GM13977 (cell line): ENCODE measurements at regions not wholly inside any gene's neighbourhood (a gene's known extent, or its start where the extent isn't known, plus 50 kb on each side); places are given as distances from the start of the nearest gene placed in this dataset.

Experiments
- DNase-seq: peaks from one replicate; pipeline ENCODE4 v3.0.0; 2012; ENCODE audit warnings: low spot score
- in situ Hi-C: fragments of 300-500 bp; cut with MboI; formaldehyde crosslinking; loops from one replicate; pipeline ENCODE4 v1.12.0; 2022; ENCODE audit warnings: low sequenced_read_pairs, low pct_unique_long_range_greater_than_20kb, mixed read lengths, inconsistent platforms; ENCODE audit not compliant: unreplicated experiment
- TF ChIP-seq, protein P1 (sequence below): IDR thresholded peaks from 2 replicates; pipeline ENCODE4 v1.5.1; 2012; ENCODE audit warnings: mild to moderate bottlenecking, control low read depth; ENCODE audit not compliant: insufficient read depth; ENCODE audit errors: extremely low read depth, missing control alignments

DNA sequence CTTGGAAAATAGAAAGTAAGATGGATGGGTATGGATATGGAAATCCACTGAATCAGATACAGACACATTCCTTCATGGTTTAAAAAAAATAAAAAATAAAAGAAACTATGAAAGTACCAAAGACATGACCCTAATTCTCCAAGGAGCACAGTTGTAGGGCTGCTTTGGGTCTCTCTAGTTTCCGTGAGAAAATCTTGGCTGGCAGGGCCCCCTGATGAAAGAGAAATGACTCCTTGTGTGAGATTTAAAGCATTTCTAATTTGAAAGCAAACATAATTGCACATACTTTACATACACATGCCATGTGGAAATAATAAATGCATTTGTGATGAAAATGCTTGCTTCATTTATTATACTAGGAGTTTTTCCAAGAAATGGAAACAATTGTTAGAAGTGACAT is 593.9 kb upstream of the BTBD3 start:
- TF ChIP-seq, protein P1, sequence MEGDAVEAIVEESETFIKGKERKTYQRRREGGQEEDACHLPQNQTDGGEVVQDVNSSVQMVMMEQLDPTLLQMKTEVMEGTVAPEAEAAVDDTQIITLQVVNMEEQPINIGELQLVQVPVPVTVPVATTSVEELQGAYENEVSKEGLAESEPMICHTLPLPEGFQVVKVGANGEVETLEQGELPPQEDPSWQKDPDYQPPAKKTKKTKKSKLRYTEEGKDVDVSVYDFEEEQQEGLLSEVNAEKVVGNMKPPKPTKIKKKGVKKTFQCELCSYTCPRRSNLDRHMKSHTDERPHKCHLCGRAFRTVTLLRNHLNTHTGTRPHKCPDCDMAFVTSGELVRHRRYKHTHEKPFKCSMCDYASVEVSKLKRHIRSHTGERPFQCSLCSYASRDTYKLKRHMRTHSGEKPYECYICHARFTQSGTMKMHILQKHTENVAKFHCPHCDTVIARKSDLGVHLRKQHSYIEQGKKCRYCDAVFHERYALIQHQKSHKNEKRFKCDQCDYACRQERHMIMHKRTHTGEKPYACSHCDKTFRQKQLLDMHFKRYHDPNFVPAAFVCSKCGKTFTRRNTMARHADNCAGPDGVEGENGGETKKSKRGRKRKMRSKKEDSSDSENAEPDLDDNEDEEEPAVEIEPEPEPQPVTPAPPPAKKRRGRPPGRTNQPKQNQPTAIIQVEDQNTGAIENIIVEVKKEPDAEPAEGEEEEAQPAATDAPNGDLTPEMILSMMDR = no peak
- in situ Hi-C loops = no loop called here

GRCh38 chr20:11324990-11325389 is 592.7 kb upstream of the BTBD3 start:
- in situ Hi-C loops = no loop called here
- TF ChIP-seq, protein P1 = no peak
- no peak for DNase-seq

More for the DNA sequence above, 593.9 kb upstream of the BTBD3 start:
- DNase-seq = no peak

DNA sequence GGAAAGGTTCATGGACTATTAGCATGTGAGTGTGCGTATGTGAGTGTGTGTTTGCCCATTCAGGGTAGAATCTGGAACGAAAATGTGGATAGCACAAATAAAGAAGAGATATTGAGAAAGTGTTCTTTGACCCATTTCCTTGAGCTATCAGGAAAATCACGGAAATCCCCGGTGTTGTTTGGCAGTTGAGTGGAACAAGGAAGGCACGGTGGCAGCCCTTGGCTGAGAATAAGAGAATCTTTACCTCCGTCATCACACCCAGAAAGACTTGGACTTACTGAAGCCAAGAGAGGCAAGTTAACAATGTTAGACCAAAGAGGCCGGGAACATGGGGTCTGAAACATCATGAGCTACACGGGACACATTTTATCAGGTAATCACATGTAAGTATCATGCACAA is 588.9 kb upstream of the BTBD3 start:
- DNase-seq = no peak
- TF ChIP-seq, protein P1 = no peak
- in situ Hi-C loops = no loop called here

DNA sequence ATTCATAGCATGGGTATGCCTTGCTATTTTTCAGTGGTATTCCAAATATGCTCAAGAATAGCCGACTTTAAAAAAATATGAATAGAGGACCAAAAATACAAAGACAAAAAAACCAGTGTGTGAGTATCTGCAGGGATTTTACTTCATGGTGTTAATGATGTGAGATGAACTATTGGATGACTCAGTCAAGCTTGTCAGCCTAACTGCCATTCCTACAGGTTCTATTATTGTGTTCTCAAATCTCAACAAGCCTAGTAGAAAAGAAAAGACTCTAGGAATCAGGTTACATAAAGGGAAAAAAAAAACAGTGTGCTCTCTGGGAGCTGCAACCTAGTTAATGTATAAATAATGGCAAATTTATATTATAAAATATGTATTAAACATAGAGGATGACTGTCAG is 588.4 kb upstream of the BTBD3 start:
- TF ChIP-seq, protein P1 = no peak
- DNase-seq = no peak
- in situ Hi-C loops = no loop called here

GRCh38 chr20:11331096-11331495 is 586.6 kb upstream of the BTBD3 start:
- in situ Hi-C loops = no loop called here
- TF ChIP-seq, protein P1 = no peak

GRCh38 chr20:11332381-11332780 is 585.3 kb upstream of the BTBD3 start:
- DNase-seq = no peak
- TF ChIP-seq, protein P1 = no peak
- in situ Hi-C loops = no loop called here

More at GRCh38 chr20:11331096-11331495, 586.6 kb upstream of the BTBD3 start:
- no peak for DNase-seq

DNA sequence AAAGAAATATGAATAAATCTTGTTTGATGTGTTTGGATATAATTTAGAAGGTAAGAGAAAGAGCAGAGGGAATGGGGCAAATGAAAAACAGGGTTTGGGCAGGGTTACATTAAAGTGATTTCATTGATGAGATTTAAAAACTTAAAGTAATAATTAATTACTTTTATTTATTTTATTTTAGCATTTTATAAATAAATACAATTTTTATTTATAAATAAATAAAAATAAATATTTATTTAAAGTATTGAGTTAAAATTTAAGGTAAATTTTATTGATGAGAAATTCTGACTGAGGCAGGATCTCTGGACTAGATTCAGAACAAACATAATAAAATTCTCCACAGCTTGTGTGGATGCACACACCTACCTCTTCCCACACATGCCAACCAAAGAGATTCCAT is 584.1 kb upstream of the BTBD3 start:
- no peak for DNase-seq
- in situ Hi-C loops = no loop called here
- TF ChIP-seq, protein P1 = no peak
